ENCODE measurements at regions not wholly inside any gene's neighbourhood (a gene's known extent, or its start where the extent isn't known, plus 50 kb on each side); places are given as distances from the start of the nearest gene placed in this dataset.

GRCh38 chr18:67319109-67319508 is 197.4 kb downstream of the DSEL start:
- CTCF ChIA-PET (ENCODE audit: partially characterized antibody) = no interaction called here
- Histone ChIP-seq H2BK5ac (ENCODE audit: low read depth, low read length) (no peak overlapping the region), H3K36me3 (ENCODE audit: control insufficient read depth in 2 of 4, insufficient read depth in 4 of 4, low read length in 3 of 4) (no peaks in the 10 kb centered on the region), H4K5ac (ENCODE audit: insufficient read length, low read depth, low read length) (no peak overlapping the region), H2AFZ (ENCODE audit: low read length) (no peak overlapping the region), H3K79me2 (ENCODE audit: control insufficient read depth in 1 of 2, insufficient read depth in 2 of 2, low read length in 2 of 2) (no peaks in the 10 kb centered on the region), H2BK12ac (ENCODE audit: low read depth, low read length) (no peak overlapping the region), H3K9ac (replicated peaks in 1 of 4; ENCODE audit: extremely low read depth in 1 of 4, low read depth in 3 of 4, low read length in 3 of 4) (no peak overlapping the region), H3K18ac (ENCODE audit: extremely low read depth, low read length) (no peak overlapping the region), H2BK15ac (ENCODE audit: low read length) (no peak overlapping the region), H3K56ac (replicated peaks; ENCODE audit: insufficient read length, low read depth, low read length) (no peak overlapping the region), H4K8ac (ENCODE audit: extremely low read depth, insufficient read depth, low read length) (no peak overlapping the region), H4K20me1 (replicated peaks in 1 of 2; ENCODE audit: control insufficient read depth in 1 of 2, insufficient read depth in 2 of 2, low read length in 2 of 2) (no peaks in the 10 kb centered on the region), H2BK20ac (ENCODE audit: low read length) (no peak overlapping the region), H2AK5ac (ENCODE audit: low read depth, low read length) (no peak overlapping the region), H3K9me3 (ENCODE audit: insufficient read depth in 2 of 2, low read depth in 1 of 2, low read length in 1 of 2) (no peaks in the 10 kb centered on the region), H3K23me2 (ENCODE audit: low read depth, low read length) (no peaks in the 10 kb centered on the region), H3K23ac (ENCODE audit: insufficient read length) (no peak overlapping the region), H2BK120ac (replicated peaks; ENCODE audit: low read depth, low read length) (no peak overlapping the region), H4K91ac (replicated peaks; ENCODE audit: insufficient read length, low read length) (no peak overlapping the region), H3K4me2 (ENCODE audit: insufficient read depth in 1 of 2, low read depth in 2 of 2, low read length in 2 of 2) (no peak overlapping the region), H3K4ac (replicated peaks; ENCODE audit: insufficient read length, low read depth, low read length) (no peak overlapping the region), H3K27ac (ENCODE audit: low read depth, low read length) (no peak overlapping the region), H3K14ac (ENCODE audit: insufficient read length) (no peak overlapping the region), H3K79me1 (ENCODE audit: low read depth, low read length) (no peaks in the 10 kb centered on the region), H3K4me3 (ENCODE audit: extremely low read depth in 1 of 4, insufficient read depth in 2 of 4, low read depth in 3 of 4, low read length in 4 of 4) (no peak overlapping the region), H3K27me3 (replicated peaks in 1 of 4; ENCODE audit: control insufficient read depth in 3 of 4, extremely low read depth in 1 of 4, insufficient read depth in 3 of 4, low read length in 3 of 4) (no peaks in the 10 kb centered on the region), H3K4me1 (replicated peaks in 1 of 4; ENCODE audit: control insufficient read depth in 3 of 4, insufficient read depth in 4 of 4, low read length in 3 of 4) (no peaks in the 10 kb centered on the region)
- POLR2A ChIA-PET (ENCODE audit: partially characterized antibody) = no interaction called here
- FAIRE-seq (no peak), DNase-seq (ENCODE audit: low read depth in 1 of 2, low spot score in 2 of 2) (no peak)
- 92% methylated on average over 2 of the region's 2 CpGs; no CpG with 5 or more reads in 1 of the 2 experiments for WGBS, 2 experiments (ENCODE audit: extremely low coverage in 1 of 2, insufficient coverage in 1 of 2, insufficient read length in 1 of 2, insufficient replicate concordance in 2 of 2, low coverage in 1 of 2, low lambda C conversion rate in 2 of 2, missing lambda C conversion rate in 1 of 2)
- TF ChIP-seq POU5F1 (IDR thresholded peaks at IDR 0.05; ENCODE audit: low read depth, low read length) (no peak), BCL11A (IDR thresholded peaks at IDR 0.05; ENCODE audit: low read depth in 2 of 2, low read length in 2 of 2) (no peak), SUZ12 (IDR thresholded peaks at IDR 0.05; ENCODE audit: low read length) (no peak), HDAC6 (IDR thresholded peaks at IDR 0.05; ENCODE audit: low read depth, low read length) (no peak), NRF1 (IDR thresholded peaks at IDR 0.05; ENCODE audit: low read depth, low read length) (no peak), KDM5A (IDR thresholded peaks at IDR 0.05; ENCODE audit: low read length) (no peak), RNF2 (IDR thresholded peaks at IDR 0.05; ENCODE audit: borderline replicate concordance, low read depth, low read length, missing control alignments, poor library complexity, severe bottlenecking) (no peak), SP2 (IDR thresholded peaks at IDR 0.05; ENCODE audit: low read length) (no peak), KDM1A (IDR thresholded peaks at IDR 0.05; ENCODE audit: borderline replicate concordance, low read length) (no peak), GABPA (IDR thresholded peaks at IDR 0.05; ENCODE audit: borderline replicate concordance, insufficient read depth, low read length) (no peak), SP1 (IDR thresholded peaks at IDR 0.05; ENCODE audit: low read depth, low read length) (no peak), TEAD4 (IDR thresholded peaks at IDR 0.05; ENCODE audit: low read depth, low read length) (no peak), ZNF274 (IDR thresholded peaks at IDR 0.05; ENCODE audit: borderline replicate concordance, extremely low read depth, low read length) (no peak), EP300 (IDR thresholded peaks at IDR 0.05; ENCODE audit: borderline replicate concordance in 1 of 2, low read depth in 2 of 2, low read length in 2 of 2) (no peak), EZH2 (IDR thresholded peaks at IDR 0.05; ENCODE audit: low read depth, low read length, severe bottlenecking) (no peak), SRF (IDR thresholded peaks at IDR 0.05; ENCODE audit: low read depth, low read length) (no peak)

All from H1 (cell line).